ENCODE measurements at regions not wholly inside any gene's neighbourhood (a gene's known extent, or its start where the extent isn't known, plus 50 kb on each side); places are given as distances from the start of the nearest gene placed in this dataset.

DNA sequence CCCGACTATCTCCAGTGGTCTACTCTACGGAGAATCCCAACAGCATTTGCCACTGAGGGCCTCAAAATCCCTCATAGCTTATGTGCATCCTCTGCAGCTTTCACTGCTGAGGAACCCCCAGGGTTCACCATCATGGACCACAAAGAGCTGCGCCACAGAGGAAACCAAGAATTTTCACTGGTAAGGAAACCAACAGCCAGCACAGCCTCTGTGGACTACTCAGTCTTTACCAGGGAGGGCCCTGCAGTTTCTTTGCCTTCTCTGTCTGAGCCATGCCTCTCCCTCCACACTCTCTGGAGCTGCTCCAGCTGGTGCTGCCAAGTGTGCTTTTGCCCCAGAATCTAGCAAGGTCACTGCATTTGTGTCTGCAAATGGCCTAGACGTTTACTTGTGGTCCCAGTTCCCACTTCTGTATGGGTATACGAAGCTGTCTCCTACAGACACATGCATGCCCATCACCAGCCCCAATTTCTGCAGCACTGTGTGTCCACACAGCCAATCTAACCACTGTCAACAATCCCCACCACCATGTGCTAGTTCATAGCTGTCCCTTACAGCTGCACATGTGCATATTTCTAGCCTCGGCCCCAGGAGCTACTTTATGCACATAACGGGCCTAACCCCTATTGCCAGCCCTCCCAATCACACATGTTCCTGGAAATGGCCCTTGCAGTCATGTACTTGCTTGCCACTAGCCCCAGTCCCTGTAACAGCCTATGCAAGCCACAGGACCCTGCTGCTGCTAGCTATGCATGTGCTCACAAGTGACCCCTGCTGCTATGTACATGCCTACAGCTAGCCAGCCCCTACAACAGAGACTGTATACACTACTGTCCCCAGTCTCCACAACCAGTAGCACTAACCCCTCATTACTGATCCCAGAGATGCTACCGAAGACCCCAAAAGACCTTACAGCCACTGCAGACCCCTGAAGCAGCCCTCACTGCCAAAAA is 1437.4 kb downstream of the CDH11 start:
- H3K36me3 ChIP-seq: no peaks in the 10 kb centered on the region
- TF ChIP-seq, protein P1, sequence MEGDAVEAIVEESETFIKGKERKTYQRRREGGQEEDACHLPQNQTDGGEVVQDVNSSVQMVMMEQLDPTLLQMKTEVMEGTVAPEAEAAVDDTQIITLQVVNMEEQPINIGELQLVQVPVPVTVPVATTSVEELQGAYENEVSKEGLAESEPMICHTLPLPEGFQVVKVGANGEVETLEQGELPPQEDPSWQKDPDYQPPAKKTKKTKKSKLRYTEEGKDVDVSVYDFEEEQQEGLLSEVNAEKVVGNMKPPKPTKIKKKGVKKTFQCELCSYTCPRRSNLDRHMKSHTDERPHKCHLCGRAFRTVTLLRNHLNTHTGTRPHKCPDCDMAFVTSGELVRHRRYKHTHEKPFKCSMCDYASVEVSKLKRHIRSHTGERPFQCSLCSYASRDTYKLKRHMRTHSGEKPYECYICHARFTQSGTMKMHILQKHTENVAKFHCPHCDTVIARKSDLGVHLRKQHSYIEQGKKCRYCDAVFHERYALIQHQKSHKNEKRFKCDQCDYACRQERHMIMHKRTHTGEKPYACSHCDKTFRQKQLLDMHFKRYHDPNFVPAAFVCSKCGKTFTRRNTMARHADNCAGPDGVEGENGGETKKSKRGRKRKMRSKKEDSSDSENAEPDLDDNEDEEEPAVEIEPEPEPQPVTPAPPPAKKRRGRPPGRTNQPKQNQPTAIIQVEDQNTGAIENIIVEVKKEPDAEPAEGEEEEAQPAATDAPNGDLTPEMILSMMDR (IDR thresholded peaks at IDR 0.05; ENCODE audit: low read depth, low read length): no peak
- DNase-seq: no peak
- no peak overlapping the region for H3K4me3 ChIP-seq (ENCODE audit: low read depth, low read length)
- no peaks in the 10 kb centered on the region for H3K27me3 ChIP-seq (ENCODE audit: insufficient read depth, low read depth, severe bottlenecking)
- H3K9me3 ChIP-seq (ENCODE audit: severe bottlenecking): no peaks in the 10 kb centered on the region
- H3K27ac ChIP-seq: no peak overlapping the region

GRCh38 chr16:63682844-63683243 is 1439.0 kb downstream of the CDH11 start:
- Histone ChIP-seq H3K36me3 (no peaks in the 10 kb centered on the region), H3K27me3 (ENCODE audit: insufficient read depth, low read depth, severe bottlenecking) (no peaks in the 10 kb centered on the region), H3K4me3 (ENCODE audit: low read depth, low read length) (no peak overlapping the region), H3K9me3 (ENCODE audit: severe bottlenecking) (no peaks in the 10 kb centered on the region), H3K27ac (no peak overlapping the region)
- no peak for DNase-seq
- TF ChIP-seq, protein P1 (IDR thresholded peaks at IDR 0.05; ENCODE audit: low read depth, low read length): no peak

DNA sequence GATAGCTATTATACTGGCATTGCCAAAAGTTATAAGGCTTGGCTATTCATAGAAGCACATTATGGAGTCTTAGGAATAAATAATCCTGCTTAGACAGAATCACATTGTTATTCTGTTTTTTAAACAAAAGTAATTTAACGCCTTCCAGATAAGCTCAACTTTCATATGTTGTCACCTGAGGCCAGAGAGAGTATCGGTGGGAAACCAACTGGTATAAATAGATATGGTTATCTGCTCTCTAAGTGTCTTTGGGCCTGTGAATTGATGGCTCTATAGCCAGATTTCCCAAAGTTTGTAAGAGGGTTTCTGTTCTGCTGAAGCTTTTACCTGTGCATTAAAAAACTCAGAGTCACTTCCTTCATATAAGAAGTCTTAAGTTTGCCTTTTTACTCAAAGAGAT is 1449.4 kb downstream of the CDH11 start:
- no peaks in the 10 kb centered on the region for H3K27me3 ChIP-seq (ENCODE audit: insufficient read depth, low read depth, severe bottlenecking)
- DNase-seq: no peak
- no peak overlapping the region for H3K4me3 ChIP-seq (ENCODE audit: low read depth, low read length)
- H3K36me3 ChIP-seq: no peaks in the 10 kb centered on the region
- no peak overlapping the region for H3K27ac ChIP-seq
- H3K9me3 ChIP-seq (ENCODE audit: severe bottlenecking): peaks cover 2% of the 10 kb centered on the region
- TF ChIP-seq, protein P1 (IDR thresholded peaks at IDR 0.05; ENCODE audit: low read depth, low read length): no peak

DNA sequence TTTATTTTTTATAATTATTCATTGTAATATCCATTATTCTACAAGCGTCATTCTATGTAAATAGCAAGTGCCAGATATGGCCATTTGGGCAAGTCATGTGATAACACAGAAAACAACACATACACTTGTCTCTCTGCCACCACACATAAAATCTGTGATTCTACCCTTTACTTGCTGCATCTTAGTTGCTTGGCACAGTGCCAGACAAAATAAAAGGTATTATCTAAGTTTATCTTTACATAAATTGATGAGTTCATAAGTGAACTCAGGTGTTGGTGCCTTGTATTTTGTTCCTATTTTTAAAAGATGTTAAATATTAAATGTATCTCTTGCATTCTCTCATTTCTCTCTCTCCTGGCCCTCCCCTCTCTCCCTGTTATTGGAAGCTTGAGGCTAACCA is 1458.7 kb downstream of the CDH11 start:
- H3K4me3 ChIP-seq (ENCODE audit: low read depth, low read length): no peak overlapping the region
- no peaks in the 10 kb centered on the region for H3K9me3 ChIP-seq (ENCODE audit: severe bottlenecking)
- TF ChIP-seq, protein P1 (IDR thresholded peaks at IDR 0.05; ENCODE audit: low read depth, low read length): no peak

GRCh38 chr16:63655846-63656245 is 1466.0 kb downstream of the CDH11 start:
- TF ChIP-seq, protein P1 (IDR thresholded peaks at IDR 0.05; ENCODE audit: low read depth, low read length): no peak
- H3K36me3 ChIP-seq: no peaks in the 10 kb centered on the region
- no peak overlapping the region for H3K27ac ChIP-seq
- H3K9me3 ChIP-seq (ENCODE audit: severe bottlenecking): no peaks in the 10 kb centered on the region
- no peaks in the 10 kb centered on the region for H3K27me3 ChIP-seq (ENCODE audit: insufficient read depth, low read depth, severe bottlenecking)
- no peak for DNase-seq
- H3K4me3 ChIP-seq (ENCODE audit: low read depth, low read length): no peak overlapping the region

More for the DNA sequence above, 1458.7 kb downstream of the CDH11 start:
- Histone ChIP-seq H3K36me3 (no peaks in the 10 kb centered on the region), H3K27me3 (ENCODE audit: insufficient read depth, low read depth, severe bottlenecking) (no peaks in the 10 kb centered on the region), H3K27ac (no peak overlapping the region)
- DNase-seq: no peak
